ENCODE measurements at regions not wholly inside any gene's neighbourhood (a gene's known extent, or its start where the extent isn't known, plus 50 kb on each side); places are given as distances from the start of the nearest gene placed in this dataset.

DNA sequence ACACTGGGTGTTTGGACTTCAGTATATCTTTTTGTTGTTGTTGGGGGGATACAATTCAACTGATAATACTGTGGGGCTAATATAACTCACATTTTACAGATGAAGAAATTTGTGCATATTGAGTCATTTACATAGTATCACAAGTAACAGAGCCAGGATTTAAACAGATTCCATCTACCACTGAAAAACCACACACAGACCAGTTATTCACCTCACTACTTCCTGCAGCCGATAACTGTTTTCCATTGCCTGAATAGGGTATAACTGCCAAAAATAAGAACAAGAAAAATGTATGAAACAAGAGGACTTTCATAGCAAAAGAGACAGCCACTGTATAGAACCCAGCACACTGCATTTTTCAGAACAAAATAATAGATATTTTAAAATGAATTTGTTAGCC is 215.8 kb upstream of the CNTN6 start:
- H3K27ac ChIP-seq: no peak overlapping the region
- no peaks in the 10 kb centered on the region for H3K36me3 ChIP-seq (replicated peaks)
- no peaks in the 10 kb centered on the region for H3K27me3 ChIP-seq (replicated peaks)
- in situ Hi-C loops (cut with HindIII; ENCODE audit: low pct_ligation_motif_present, low sequenced_read_pairs): no loop called here
- peak; percentile 36 for DNase-seq
- no peak overlapping the region for H3K4me3 ChIP-seq (ENCODE audit: low read depth, low read length)
- TF ChIP-seq, protein P1, sequence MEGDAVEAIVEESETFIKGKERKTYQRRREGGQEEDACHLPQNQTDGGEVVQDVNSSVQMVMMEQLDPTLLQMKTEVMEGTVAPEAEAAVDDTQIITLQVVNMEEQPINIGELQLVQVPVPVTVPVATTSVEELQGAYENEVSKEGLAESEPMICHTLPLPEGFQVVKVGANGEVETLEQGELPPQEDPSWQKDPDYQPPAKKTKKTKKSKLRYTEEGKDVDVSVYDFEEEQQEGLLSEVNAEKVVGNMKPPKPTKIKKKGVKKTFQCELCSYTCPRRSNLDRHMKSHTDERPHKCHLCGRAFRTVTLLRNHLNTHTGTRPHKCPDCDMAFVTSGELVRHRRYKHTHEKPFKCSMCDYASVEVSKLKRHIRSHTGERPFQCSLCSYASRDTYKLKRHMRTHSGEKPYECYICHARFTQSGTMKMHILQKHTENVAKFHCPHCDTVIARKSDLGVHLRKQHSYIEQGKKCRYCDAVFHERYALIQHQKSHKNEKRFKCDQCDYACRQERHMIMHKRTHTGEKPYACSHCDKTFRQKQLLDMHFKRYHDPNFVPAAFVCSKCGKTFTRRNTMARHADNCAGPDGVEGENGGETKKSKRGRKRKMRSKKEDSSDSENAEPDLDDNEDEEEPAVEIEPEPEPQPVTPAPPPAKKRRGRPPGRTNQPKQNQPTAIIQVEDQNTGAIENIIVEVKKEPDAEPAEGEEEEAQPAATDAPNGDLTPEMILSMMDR (IDR thresholded peaks at IDR 0.05; ENCODE audit: low read depth, low read length, missing control alignments): no peak

DNA sequence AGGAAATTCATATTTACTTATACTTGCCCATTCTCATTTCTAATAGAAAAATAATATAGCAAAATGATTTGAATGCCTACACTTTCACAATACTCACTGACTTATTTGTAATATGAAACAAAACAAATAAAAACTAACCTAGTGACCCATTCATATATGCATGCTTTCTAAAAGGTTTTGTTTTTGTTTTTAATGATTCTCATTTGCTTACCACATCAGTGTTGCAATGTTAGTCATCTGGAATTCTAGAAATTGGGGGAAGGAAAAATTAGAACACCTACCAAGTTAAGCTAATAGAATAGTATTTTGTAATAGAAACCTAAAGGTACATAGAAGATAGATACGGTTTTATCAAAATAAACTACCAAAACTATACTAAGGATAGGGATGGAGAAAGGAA is 214.1 kb upstream of the CNTN6 start:
- Histone ChIP-seq H3K27me3 (replicated peaks) (no peaks in the 10 kb centered on the region), H3K4me3 (ENCODE audit: low read depth, low read length) (no peak overlapping the region), H3K36me3 (replicated peaks) (no peaks in the 10 kb centered on the region), H3K27ac (no peak overlapping the region)
- TF ChIP-seq, protein P1 (IDR thresholded peaks at IDR 0.05; ENCODE audit: low read depth, low read length, missing control alignments): no peak
- no peak for DNase-seq
- in situ Hi-C loops (cut with HindIII; ENCODE audit: low pct_ligation_motif_present, low sequenced_read_pairs): no loop called here

DNA sequence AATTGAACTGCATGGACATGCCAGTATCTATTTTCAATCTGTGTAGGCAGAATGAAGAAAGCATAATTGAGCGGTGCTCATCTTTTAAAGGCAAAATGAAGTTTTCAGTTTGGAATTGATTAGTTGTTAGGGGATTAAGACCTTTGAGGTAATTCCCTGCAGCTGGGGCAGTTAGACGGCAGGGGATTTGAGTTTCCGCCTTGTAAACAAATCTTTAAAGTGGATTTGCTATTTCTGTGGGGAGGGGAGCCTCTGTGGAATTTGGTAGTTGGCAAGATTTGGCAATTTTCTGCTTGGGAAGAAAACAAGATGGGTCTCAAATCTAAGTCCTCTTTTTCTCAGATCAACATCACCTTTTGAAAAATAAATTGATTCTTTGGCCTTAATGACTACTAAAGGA is 212.5 kb upstream of the CNTN6 start:
- Histone ChIP-seq H3K27me3 (replicated peaks) (no peaks in the 10 kb centered on the region), H3K36me3 (replicated peaks) (no peaks in the 10 kb centered on the region), H3K4me3 (ENCODE audit: low read depth, low read length) (no peak overlapping the region), H3K27ac (no peak overlapping the region)
- in situ Hi-C loops (cut with HindIII; ENCODE audit: low pct_ligation_motif_present, low sequenced_read_pairs): no loop called here
- TF ChIP-seq, protein P1 (IDR thresholded peaks at IDR 0.05; ENCODE audit: low read depth, low read length, missing control alignments): no peak
- DNase-seq: no peak

DNA sequence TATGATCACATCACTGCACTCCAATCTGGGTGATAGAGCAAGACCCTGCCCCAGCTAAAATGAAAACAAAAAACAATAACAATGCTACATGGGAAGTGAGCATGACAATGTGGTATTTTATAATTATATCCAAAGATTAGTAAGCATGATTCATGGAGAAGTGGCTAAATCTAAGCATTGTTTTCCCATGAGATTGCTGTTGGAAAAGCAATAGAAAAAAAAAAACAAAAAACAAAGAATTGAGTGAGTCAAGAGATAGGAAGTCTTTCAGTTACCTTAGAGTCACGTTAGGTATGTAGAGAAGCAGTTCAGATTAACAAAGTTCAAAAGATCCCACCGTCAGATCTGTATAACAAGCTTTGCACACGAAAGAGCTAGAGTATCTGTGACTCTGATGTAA is 210.3 kb upstream of the CNTN6 start:
- TF ChIP-seq, protein P1 (IDR thresholded peaks at IDR 0.05; ENCODE audit: low read depth, low read length, missing control alignments): no peak
- Histone ChIP-seq H3K4me3 (ENCODE audit: low read depth, low read length) (no peak overlapping the region), H3K27me3 (replicated peaks) (no peaks in the 10 kb centered on the region), H3K36me3 (replicated peaks) (no peaks in the 10 kb centered on the region), H3K27ac (no peak overlapping the region)
- in situ Hi-C loops (cut with HindIII; ENCODE audit: low pct_ligation_motif_present, low sequenced_read_pairs): no loop called here
- DNase-seq: peak; percentile 3

DNA sequence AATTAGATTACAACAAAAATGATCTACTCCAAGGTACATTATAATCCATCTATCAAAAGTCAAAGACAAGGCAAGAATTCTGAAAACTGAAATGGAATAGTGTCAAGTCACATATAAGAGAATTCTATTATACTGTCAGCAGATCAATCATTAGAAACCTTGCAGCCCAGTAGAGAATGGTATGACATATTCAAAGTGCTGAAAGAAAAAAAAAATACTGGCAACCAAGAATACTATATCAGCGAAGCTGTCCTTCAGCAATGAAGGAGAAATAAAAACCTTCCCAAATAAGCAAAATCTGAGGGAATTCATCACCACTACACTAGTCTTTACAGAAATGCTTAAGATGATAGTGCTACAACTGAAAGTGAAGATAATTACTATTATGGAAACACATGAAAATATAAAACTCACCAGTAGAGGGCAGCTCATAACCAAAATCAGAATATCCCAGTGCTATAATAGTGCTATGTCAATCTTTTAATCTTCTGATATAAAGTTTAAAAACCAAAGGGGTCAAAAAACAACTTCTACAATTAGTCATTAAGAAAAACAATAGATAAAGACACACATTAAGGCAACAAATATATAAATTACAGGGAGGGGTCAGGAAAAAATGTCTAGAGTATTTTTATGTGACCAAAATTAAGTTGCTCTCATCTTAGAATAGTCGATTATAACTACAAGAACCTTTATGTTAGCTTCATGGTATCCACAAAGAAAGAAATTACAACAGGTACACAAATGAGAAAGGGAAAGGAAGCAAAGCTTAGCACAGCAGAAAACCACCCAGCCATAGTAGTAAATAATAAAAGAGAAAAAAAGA is 190.7 kb upstream of the CNTN6 start:
- Histone ChIP-seq H3K27ac (no peak overlapping the region), H3K36me3 (replicated peaks) (no peaks in the 10 kb centered on the region), H3K27me3 (replicated peaks) (no peaks in the 10 kb centered on the region), H3K4me3 (ENCODE audit: low read depth, low read length) (no peak overlapping the region)
- TF ChIP-seq, protein P1 (IDR thresholded peaks at IDR 0.05; ENCODE audit: low read depth, low read length, missing control alignments): peak; percentile 19
- DNase-seq: no peak
- in situ Hi-C loops (cut with HindIII; ENCODE audit: low pct_ligation_motif_present, low sequenced_read_pairs): no loop called here

DNA sequence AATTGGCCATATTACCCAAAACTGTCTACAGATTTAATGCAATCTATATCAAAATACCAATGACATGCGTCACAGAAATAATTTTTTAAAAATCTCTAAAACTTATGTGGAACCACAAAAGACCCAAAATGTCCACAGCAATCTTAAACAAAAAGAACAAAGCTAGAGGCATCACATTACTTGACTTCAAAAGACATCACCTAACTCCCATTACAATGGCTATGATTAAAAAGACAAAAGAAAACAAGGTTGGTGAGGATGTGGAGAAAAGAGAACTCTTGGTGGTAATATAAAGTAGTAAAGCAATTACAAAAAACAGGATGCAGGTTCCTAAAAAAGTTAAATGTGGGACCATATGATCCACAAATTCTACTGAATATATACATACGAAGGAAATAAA is 187.6 kb upstream of the CNTN6 start:
- no peak overlapping the region for H3K27ac ChIP-seq
- no peak overlapping the region for H3K4me3 ChIP-seq (ENCODE audit: low read depth, low read length)
- no peaks in the 10 kb centered on the region for H3K36me3 ChIP-seq (replicated peaks)
- no peak for DNase-seq
- no peaks in the 10 kb centered on the region for H3K27me3 ChIP-seq (replicated peaks)
- in situ Hi-C loops (cut with HindIII; ENCODE audit: low pct_ligation_motif_present, low sequenced_read_pairs): no loop called here
- TF ChIP-seq, protein P1 (IDR thresholded peaks at IDR 0.05; ENCODE audit: low read depth, low read length, missing control alignments): no peak

Data from brain microvascular endothelial cell (primary cell).